ENCODE measurements at regions not wholly inside any gene's neighbourhood (a gene's known extent, or its start where the extent isn't known, plus 50 kb on each side); places are given as distances from the start of the nearest gene placed in this dataset.

DNA sequence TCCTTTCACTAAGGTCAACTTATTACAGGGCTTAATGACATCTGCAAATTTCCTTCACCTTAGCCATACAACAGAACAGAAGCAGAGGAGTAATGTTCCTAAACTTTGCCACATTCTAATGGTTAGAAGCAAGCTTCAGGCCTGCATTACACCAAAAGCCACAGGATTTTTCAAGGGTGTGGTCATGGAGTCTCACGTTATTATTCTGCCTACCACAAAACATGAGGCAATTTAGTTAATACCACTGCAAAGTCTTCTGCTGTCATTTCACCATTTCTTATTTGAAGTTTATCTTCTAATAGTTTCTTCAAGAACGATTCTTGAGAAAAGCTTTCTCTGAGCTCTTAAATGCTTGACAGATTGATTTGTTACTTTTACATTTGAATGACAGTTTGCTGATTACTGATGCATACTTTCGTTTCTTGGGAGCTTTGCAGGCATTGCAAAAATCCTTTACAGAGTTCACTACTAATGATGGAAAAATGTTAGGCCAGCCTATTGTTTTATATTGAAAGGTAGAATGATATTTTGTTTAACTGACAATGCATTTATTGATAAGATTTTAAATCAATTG is 1257.1 kb downstream of the NSUN3 start:
- TF ChIP-seq, protein P1, sequence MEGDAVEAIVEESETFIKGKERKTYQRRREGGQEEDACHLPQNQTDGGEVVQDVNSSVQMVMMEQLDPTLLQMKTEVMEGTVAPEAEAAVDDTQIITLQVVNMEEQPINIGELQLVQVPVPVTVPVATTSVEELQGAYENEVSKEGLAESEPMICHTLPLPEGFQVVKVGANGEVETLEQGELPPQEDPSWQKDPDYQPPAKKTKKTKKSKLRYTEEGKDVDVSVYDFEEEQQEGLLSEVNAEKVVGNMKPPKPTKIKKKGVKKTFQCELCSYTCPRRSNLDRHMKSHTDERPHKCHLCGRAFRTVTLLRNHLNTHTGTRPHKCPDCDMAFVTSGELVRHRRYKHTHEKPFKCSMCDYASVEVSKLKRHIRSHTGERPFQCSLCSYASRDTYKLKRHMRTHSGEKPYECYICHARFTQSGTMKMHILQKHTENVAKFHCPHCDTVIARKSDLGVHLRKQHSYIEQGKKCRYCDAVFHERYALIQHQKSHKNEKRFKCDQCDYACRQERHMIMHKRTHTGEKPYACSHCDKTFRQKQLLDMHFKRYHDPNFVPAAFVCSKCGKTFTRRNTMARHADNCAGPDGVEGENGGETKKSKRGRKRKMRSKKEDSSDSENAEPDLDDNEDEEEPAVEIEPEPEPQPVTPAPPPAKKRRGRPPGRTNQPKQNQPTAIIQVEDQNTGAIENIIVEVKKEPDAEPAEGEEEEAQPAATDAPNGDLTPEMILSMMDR (IDR thresholded peaks at IDR 0.05), result no peak
- no peak overlapping the region for H3K4me3 ChIP-seq
- H3K27ac ChIP-seq, result no peak overlapping the region
- no peak for DNase-seq (ENCODE audit: low spot score)

DNA sequence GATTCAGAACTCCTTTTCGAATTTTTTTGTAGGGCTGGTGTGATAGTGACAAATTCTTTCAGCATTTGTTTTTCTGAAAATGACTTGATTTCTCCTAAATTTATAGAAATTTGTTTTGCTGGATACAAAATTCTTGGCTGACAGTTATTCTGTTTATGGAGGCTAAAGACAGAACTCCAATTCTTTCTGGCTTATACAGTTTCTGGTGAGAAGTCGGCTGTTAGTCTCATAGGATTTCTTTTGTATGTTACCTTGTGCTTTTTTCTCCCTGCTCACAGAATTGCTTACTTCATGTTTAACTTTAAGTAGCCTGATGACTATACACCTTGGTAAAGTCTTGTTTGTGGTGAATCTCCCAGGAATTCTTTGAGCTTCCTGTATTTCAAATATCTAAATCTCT is 1264.6 kb downstream of the NSUN3 start:
- Histone ChIP-seq H3K27ac (no peak overlapping the region), H3K4me3 (no peak overlapping the region)
- no peak for DNase-seq (ENCODE audit: low spot score)
- TF ChIP-seq, protein P1 (IDR thresholded peaks at IDR 0.05), result no peak

DNA sequence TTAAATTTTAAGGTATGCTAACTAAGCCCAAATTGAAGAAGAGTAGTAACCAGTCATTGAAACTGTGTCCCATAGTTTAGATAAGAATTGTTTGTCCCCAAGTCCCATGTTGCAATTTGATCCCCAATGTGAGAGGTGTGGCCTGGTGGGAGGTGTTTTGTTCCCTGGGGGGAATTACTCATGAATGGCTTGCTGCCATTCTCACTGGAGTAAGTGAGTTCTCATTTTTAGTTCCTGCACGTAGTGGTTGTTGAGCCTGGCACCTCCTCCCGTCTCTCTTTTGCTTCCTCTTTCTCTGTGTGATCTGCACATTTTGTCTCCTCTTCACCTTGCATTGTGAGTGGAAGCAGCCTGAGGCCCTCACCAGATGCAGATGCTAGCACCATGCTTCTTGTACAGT is 1271.0 kb downstream of the NSUN3 start:
- TF ChIP-seq, protein P1 (IDR thresholded peaks at IDR 0.05), result no peak
- Histone ChIP-seq H3K27ac (no peak overlapping the region), H3K4me3 (no peak overlapping the region)
- DNase-seq (ENCODE audit: low spot score), result no peak

DNA sequence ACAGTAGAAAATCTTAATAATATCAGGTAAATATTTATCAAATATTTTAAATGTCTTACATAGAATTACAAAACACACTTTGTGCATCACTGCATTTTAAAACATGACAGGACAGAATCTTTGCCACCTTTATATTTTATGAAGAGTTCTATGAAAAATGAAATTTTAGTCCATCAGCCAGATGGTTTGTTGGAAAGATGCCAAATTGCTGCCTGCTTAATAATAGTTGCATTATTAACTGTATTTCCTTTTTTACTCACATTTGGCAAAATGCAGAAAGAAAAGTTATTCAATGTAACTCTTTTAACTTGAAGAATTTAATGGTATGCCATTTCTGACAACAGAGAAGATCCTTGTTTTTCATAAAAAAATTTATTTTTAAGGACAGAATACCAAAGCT is 1271.6 kb downstream of the NSUN3 start:
- Histone ChIP-seq H3K27ac (no peak overlapping the region), H3K4me3 (no peak overlapping the region)
- no peak for DNase-seq (ENCODE audit: low spot score)
- TF ChIP-seq, protein P1 (IDR thresholded peaks at IDR 0.05), result no peak

- TF ChIP-seq, protein P1 (IDR thresholded peaks at IDR 0.05), result no peak
- Histone ChIP-seq H3K27ac (no peak overlapping the region), H3K4me3 (no peak overlapping the region)
- DNase-seq (ENCODE audit: low spot score), result no peak
Measured at GRCh38 chr3:95335517-95335916, 1272.7 kb downstream of the NSUN3 start.

GRCh38 chr3:95338446-95338845 is 1275.6 kb downstream of the NSUN3 start:
- TF ChIP-seq, protein P1 (IDR thresholded peaks at IDR 0.05), result no peak

GRCh38 chr3:95341314-95341713 is 1278.5 kb downstream of the NSUN3 start:
- no peak overlapping the region for H3K4me3 ChIP-seq
- H3K27ac ChIP-seq, result no peak overlapping the region
- no peak for DNase-seq (ENCODE audit: low spot score)
- TF ChIP-seq, protein P1 (IDR thresholded peaks at IDR 0.05), result no peak

More at GRCh38 chr3:95338446-95338845, 1275.6 kb downstream of the NSUN3 start:
- no peak overlapping the region for H3K27ac ChIP-seq
- DNase-seq (ENCODE audit: low spot score), result no peak
- H3K4me3 ChIP-seq, result no peak overlapping the region

Measured in coronary artery (tissue), 2 donors.